PC-9 (cell line): ENCODE measurements at regions not wholly inside any gene's neighbourhood (a gene's known extent, or its start where the extent isn't known, plus 50 kb on each side); places are given as distances from the start of the nearest gene placed in this dataset.

Experiments
- BruUV-seq: library from RNA; stranded (reverse); fragments of 400-500 nt; replicated peaks from 2 replicates; lab custom pipeline; 2021; lab: Mats Ljungman, UMichigan
- CTCF ChIA-PET: fragments of 300-600 bp; sonication (Branson Sonifier 250); formaldehyde crosslinking; loops from one replicate; lab custom pipeline; 2022; ENCODE audit warnings: antibody characterized with exemption; lab: Charles Lee
- POLR2A ChIA-PET: fragments of 300-600 bp; sonication (Branson Sonifier 250); formaldehyde crosslinking; loops from one replicate; lab custom pipeline; 2022; ENCODE audit warnings: antibody characterized with exemption; ENCODE audit not compliant: unreplicated experiment; lab: Charles Lee
- DNase-seq, 2 experiments: peaks; one replicate each; pipeline versions ENCODE4 v3.0.0 to v3.0.0-alpha.2; 2015 to 2022; ENCODE audit warnings: mixed read lengths in 1 of 2
- H2AFZ ChIP-seq: fragments of 200-600 bp; sonication (generic); 2 replicates; pipeline ENCODE4 v1.8.1; 2017; ENCODE audit warnings: antibody characterized with exemption
- H3F3A ChIP-seq: fragments of 200-600 bp; sonication (generic); 2 replicates; pipeline ENCODE4 v1.8.1; 2017; ENCODE audit warnings: antibody characterized with exemption, mild to moderate bottlenecking, low read depth; ENCODE audit not compliant: insufficient read depth
- H3K27ac ChIP-seq: fragments of 200-600 bp; sonication (generic); 2 replicates; pipeline ENCODE4 v1.6.1; 2016; ENCODE audit warnings: mixed run types
- H3K27me3 ChIP-seq: fragments of 200-600 bp; sonication (generic); 2 replicates; pipeline ENCODE4 v1.6.1; 2016; ENCODE audit warnings: low read depth, mixed run types; ENCODE audit not compliant: insufficient read depth
- H3K36me3 ChIP-seq: fragments of 200-600 bp; sonication (generic); 2 replicates; pipeline ENCODE4 v1.6.1; 2016; ENCODE audit warnings: low read depth, mixed run types
- H3K4me1 ChIP-seq: fragments of 200-600 bp; sonication (generic); replicated peaks from 2 replicates; pipeline ENCODE4 v1.6.1; 2016; ENCODE audit warnings: mixed run types; ENCODE audit not compliant: insufficient read depth
- H3K4me2 ChIP-seq: fragments of 200-600 bp; sonication (generic); 2 replicates; pipeline ENCODE4 v1.6.1; 2017; ENCODE audit warnings: mixed run types
- H3K4me3 ChIP-seq: fragments of 200-600 bp; sonication (generic); 2 replicates; pipeline ENCODE4 v1.6.1; 2016; ENCODE audit warnings: mixed run types
- H3K79me2 ChIP-seq: fragments of 200-600 bp; sonication (generic); 2 replicates; pipeline ENCODE4 v1.6.1; 2017; ENCODE audit warnings: low read depth, mixed run types
- H3K9me2 ChIP-seq: fragments of 200-600 bp; sonication (generic); 2 replicates; pipeline ENCODE4 v1.8.1; 2017; ENCODE audit warnings: mild to moderate bottlenecking; ENCODE audit not compliant: insufficient read depth
- H3K9me3 ChIP-seq: fragments of 200-600 bp; sonication (generic); 2 replicates; pipeline ENCODE4 v1.8.1; 2016; ENCODE audit warnings: low read depth; ENCODE audit not compliant: insufficient read depth
- H4K20me1 ChIP-seq: fragments of 200-600 bp; sonication (generic); 2 replicates; pipeline ENCODE4 v1.8.1; 2017; ENCODE audit not compliant: insufficient read depth
- EZH2 ChIP-seq: fragments of 200-600 bp; sonication (generic); IDR thresholded peaks from 2 replicates; pipeline ENCODE4 v1.8.0; 2017; ENCODE audit warnings: antibody characterized with exemption, low read depth
- intact Hi-C: fragments of 100-400 bp; cut with micrococcal nuclease; formaldehyde crosslinking; loops from one replicate; pipeline ENCODE4 v1.10.0; 2022; ENCODE audit not compliant: unreplicated experiment
- TF ChIP-seq, protein P1 (sequence below): fragments of 200-600 bp; sonication (generic); conservative IDR thresholded peaks from 2 replicates; pipeline ENCODE4 v1.6.1; 2017; ENCODE audit warnings: mixed run types, antibody characterized with exemption, mild to moderate bottlenecking, moderate library complexity

GRCh38 chr4:185875316-185875907 is 63.4 kb upstream of the SORBS2 start:
- no peaks in the 10 kb centered on the region for H3K79me2 ChIP-seq
- BruUV-seq = no TSS peak
- no peak overlapping the region for H3K4me2 ChIP-seq
- ChIA-PET POLR2A (no interaction called here), CTCF (no interaction called here)
- peaks cover 7% of the 10 kb centered on the region; the same call in 1 of the 2 replicates for H3K4me1 ChIP-seq
- H3K4me3 ChIP-seq = no peak overlapping the region
- no peaks in the 10 kb centered on the region for H3F3A ChIP-seq
- H3K27ac ChIP-seq = peak overlapping the region; percentile 65
- no peaks in the 10 kb centered on the region for H4K20me1 ChIP-seq
- intact Hi-C loops = loop anchor here (10.0 kb wide), 1 partner anchor 81 kb away; no protein-coding TSS in a partner anchor
- TF ChIP-seq, protein P1, sequence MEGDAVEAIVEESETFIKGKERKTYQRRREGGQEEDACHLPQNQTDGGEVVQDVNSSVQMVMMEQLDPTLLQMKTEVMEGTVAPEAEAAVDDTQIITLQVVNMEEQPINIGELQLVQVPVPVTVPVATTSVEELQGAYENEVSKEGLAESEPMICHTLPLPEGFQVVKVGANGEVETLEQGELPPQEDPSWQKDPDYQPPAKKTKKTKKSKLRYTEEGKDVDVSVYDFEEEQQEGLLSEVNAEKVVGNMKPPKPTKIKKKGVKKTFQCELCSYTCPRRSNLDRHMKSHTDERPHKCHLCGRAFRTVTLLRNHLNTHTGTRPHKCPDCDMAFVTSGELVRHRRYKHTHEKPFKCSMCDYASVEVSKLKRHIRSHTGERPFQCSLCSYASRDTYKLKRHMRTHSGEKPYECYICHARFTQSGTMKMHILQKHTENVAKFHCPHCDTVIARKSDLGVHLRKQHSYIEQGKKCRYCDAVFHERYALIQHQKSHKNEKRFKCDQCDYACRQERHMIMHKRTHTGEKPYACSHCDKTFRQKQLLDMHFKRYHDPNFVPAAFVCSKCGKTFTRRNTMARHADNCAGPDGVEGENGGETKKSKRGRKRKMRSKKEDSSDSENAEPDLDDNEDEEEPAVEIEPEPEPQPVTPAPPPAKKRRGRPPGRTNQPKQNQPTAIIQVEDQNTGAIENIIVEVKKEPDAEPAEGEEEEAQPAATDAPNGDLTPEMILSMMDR = no peak
- TF ChIP-seq EZH2 = no peak
- no peaks in the 10 kb centered on the region for H3K9me3 ChIP-seq
- DNase-seq = no peak
- no peaks in the 10 kb centered on the region for H3K27me3 ChIP-seq
- no peaks in the 10 kb centered on the region for H3K36me3 ChIP-seq
- no peak overlapping the region for H2AFZ ChIP-seq
- no peaks in the 10 kb centered on the region for H3K9me2 ChIP-seq

- no peak overlapping the region for H2AFZ ChIP-seq
- no peaks in the 10 kb centered on the region for H3F3A ChIP-seq
- TF ChIP-seq EZH2 = no peak
- TF ChIP-seq, protein P1 = no peak
- no peak overlapping the region for H3K4me3 ChIP-seq
- H3K9me3 ChIP-seq = 0 out of 2 replicates have a peak, but pooled peaks cover 4% of the 10 kb centered on the region
- no peaks in the 10 kb centered on the region for H3K36me3 ChIP-seq
- ChIA-PET CTCF (no interaction called here), POLR2A (no interaction called here)
- no peak overlapping the region for H3K27ac ChIP-seq
- no TSS peak for BruUV-seq
- no peaks in the 10 kb centered on the region for H3K9me2 ChIP-seq
- no peak overlapping the region for H3K4me2 ChIP-seq
- intact Hi-C loops = loop anchor here (10.0 kb wide), 1 partner anchor 84 kb away; no protein-coding TSS in a partner anchor
- no peaks in the 10 kb centered on the region for H3K79me2 ChIP-seq
- no peaks in the 10 kb centered on the region for H4K20me1 ChIP-seq
- H3K4me1 ChIP-seq = peaks cover 15% of the 10 kb centered on the region; the same call in 1 of the 2 replicates
- DNase-seq = no peak
- H3K27me3 ChIP-seq = no peaks in the 10 kb centered on the region
Observed at GRCh38 chr4:185878633-185879032, 66.6 kb upstream of the SORBS2 start.

GRCh38 chr4:185879666-185880312 is 67.8 kb upstream of the SORBS2 start:
- no TSS peak for BruUV-seq
- Histone ChIP-seq H4K20me1 (no peaks in the 10 kb centered on the region), H3K4me1 (peaks cover 15% of the 10 kb centered on the region; the same call in 1 of the 2 replicates), H3K9me3 (0 out of 2 replicates have a peak, but pooled peaks cover 4% of the 10 kb centered on the region), H3K9me2 (no peaks in the 10 kb centered on the region), H3F3A (no peaks in the 10 kb centered on the region), H3K27me3 (no peaks in the 10 kb centered on the region), H3K4me3 (no peak overlapping the region), H3K27ac (no peak overlapping the region), H3K36me3 (no peaks in the 10 kb centered on the region), H3K4me2 (no peak overlapping the region), H2AFZ (no peak overlapping the region), H3K79me2 (no peaks in the 10 kb centered on the region)
- POLR2A ChIA-PET = no interaction called here
- intact Hi-C loops = loop anchor here (10.0 kb wide), 1 partner anchor 85 kb away; no protein-coding TSS in a partner anchor
- CTCF ChIA-PET = no interaction called here
- TF ChIP-seq, protein P1 = no peak
- no peak for TF ChIP-seq EZH2
- no peak for DNase-seq
